H9 (cell line): ENCODE measurements at regions not wholly inside any gene's neighbourhood (a gene's known extent, or its start where the extent isn't known, plus 50 kb on each side); places are given as distances from the start of the nearest gene placed in this dataset.

ENCODE experiments used
- DNase-seq: peaks from one replicate; pipeline ENCODE4 v3.0.0-alpha.2; 2017
- H2AFZ ChIP-seq: one replicate; pipeline ENCODE4 v1.6.1; 2013; ENCODE audit warnings: mild to moderate bottlenecking, low read length, control low read depth, moderate library complexity
- H2AK5ac ChIP-seq: 2 replicates; pipeline ENCODE4 v1.6.1; 2013; ENCODE audit warnings: low read length, control low read depth, mixed read lengths; ENCODE audit not compliant: insufficient read length
- H2BK120ac ChIP-seq: one replicate; pipeline ENCODE4 v1.6.1; 2013; ENCODE audit warnings: low read depth, mild to moderate bottlenecking, low read length, control low read depth, inconsistent platforms; ENCODE audit not compliant: poor library complexity, severe bottlenecking
- H2BK12ac ChIP-seq: 2 replicates; pipeline ENCODE4 v1.6.1; 2013; ENCODE audit warnings: low read length, control low read depth, mixed read lengths, low read depth; ENCODE audit not compliant: insufficient read length
- H2BK15ac ChIP-seq: 2 replicates; pipeline ENCODE4 v1.6.1; 2013; ENCODE audit warnings: low read depth, low read length, control low read depth
- H2BK20ac ChIP-seq: one replicate; pipeline ENCODE4 v1.6.1; 2013; ENCODE audit warnings: low read depth, mild to moderate bottlenecking, low read length, control low read depth, inconsistent platforms; ENCODE audit not compliant: poor library complexity, severe bottlenecking
- H2BK5ac ChIP-seq: 2 replicates; pipeline ENCODE4 v1.6.1; 2013; ENCODE audit warnings: low read length, control low read depth, mixed read lengths; ENCODE audit not compliant: insufficient read length
- H3K14ac ChIP-seq: 2 replicates; pipeline ENCODE4 v1.6.1; 2013; ENCODE audit warnings: low read length, control low read depth; ENCODE audit not compliant: insufficient read depth
- H3K18ac ChIP-seq: 2 replicates; pipeline ENCODE4 v1.6.1; 2013; ENCODE audit warnings: low read depth, mild to moderate bottlenecking, mixed read lengths, low read length, control low read depth; ENCODE audit not compliant: insufficient read length
- H3K23ac ChIP-seq: 2 replicates; pipeline ENCODE4 v1.6.1; 2013; ENCODE audit warnings: low read length, control low read depth, mixed read lengths, low read depth; ENCODE audit not compliant: insufficient read length
- H3K23me2 ChIP-seq: 2 replicates; pipeline ENCODE4 v1.6.1; 2013; ENCODE audit warnings: low read depth, mild to moderate bottlenecking, mixed read lengths, low read length, control low read depth; ENCODE audit not compliant: insufficient read length, poor library complexity, severe bottlenecking
- H3K27ac ChIP-seq: 2 replicates; pipeline ENCODE4 v1.5.1; 2013; ENCODE audit warnings: low read length, control low read depth, mixed read lengths, low read depth; ENCODE audit not compliant: insufficient read length
- H3K27me3 ChIP-seq: 2 replicates; pipeline ENCODE4 v1.6.1; 2013; ENCODE audit warnings: low read length, control low read depth, inconsistent platforms; ENCODE audit not compliant: insufficient read depth
- H3K4ac ChIP-seq: 2 replicates; pipeline ENCODE4 v1.6.1; 2013; ENCODE audit warnings: low read depth, mild to moderate bottlenecking, control low read depth, inconsistent platforms, low read length, moderate library complexity
- H3K4me1 ChIP-seq: 2 replicates; pipeline ENCODE4 v1.6.1; 2013; ENCODE audit warnings: low read length, control low read depth, inconsistent platforms; ENCODE audit not compliant: insufficient read depth
- H3K4me2 ChIP-seq: 2 replicates; pipeline ENCODE4 v1.6.1; 2013; ENCODE audit warnings: low read length, control low read depth, mixed read lengths; ENCODE audit not compliant: insufficient read length, insufficient read depth
- H3K56ac ChIP-seq: 2 replicates; pipeline ENCODE4 v1.6.1; 2013; ENCODE audit warnings: low read depth, mild to moderate bottlenecking, mixed read lengths, low read length, control low read depth; ENCODE audit not compliant: insufficient read length
- H3K79me1 ChIP-seq: 2 replicates; pipeline ENCODE4 v1.6.1; 2013; ENCODE audit warnings: low read depth, mild to moderate bottlenecking, moderate library complexity, low read length, control low read depth, inconsistent platforms; ENCODE audit not compliant: insufficient read depth, poor library complexity, severe bottlenecking
- H3K79me2 ChIP-seq: 2 replicates; pipeline ENCODE4 v1.6.1; 2013; ENCODE audit warnings: low read length, control low read depth, inconsistent platforms; ENCODE audit not compliant: insufficient read depth
- H3K9ac ChIP-seq: 2 replicates; pipeline ENCODE4 v1.6.1; 2013; ENCODE audit warnings: low read length, control low read depth, mixed read lengths; ENCODE audit not compliant: insufficient read length; ENCODE audit errors: extremely low read depth
- H3K9me3 ChIP-seq: one replicate; pipeline ENCODE4 v1.6.1; 2013; ENCODE audit warnings: low read depth, low read length, inconsistent platforms; ENCODE audit not compliant: control insufficient read depth
- H3T11ph ChIP-seq: one replicate; pipeline ENCODE4 v1.6.1; 2013; ENCODE audit warnings: mild to moderate bottlenecking, low read length, control low read depth, inconsistent platforms
- H4K20me1 ChIP-seq: one replicate; pipeline ENCODE4 v1.6.1; 2013; ENCODE audit not compliant: control insufficient read depth, insufficient read length, insufficient read depth
- H4K5ac ChIP-seq: 2 replicates; pipeline ENCODE4 v1.6.1; 2013; ENCODE audit warnings: low read depth, mild to moderate bottlenecking, mixed read lengths, low read length, control low read depth; ENCODE audit not compliant: insufficient read length
- H4K8ac ChIP-seq: replicated peaks from 2 replicates; pipeline ENCODE4 v1.6.1; 2013; ENCODE audit warnings: low read length, control low read depth, mixed read lengths, low read depth; ENCODE audit not compliant: insufficient read length
- H4K91ac ChIP-seq: 2 replicates; pipeline ENCODE4 v1.6.1; 2013; ENCODE audit warnings: low read depth, mild to moderate bottlenecking, moderate library complexity, mixed read lengths, low read length, control low read depth; ENCODE audit not compliant: insufficient read length
- H3K27ac Mint-ChIP-seq, 3 experiments: 2 replicates in 2 of 3; 3 replicates in 1 of 3; pipeline ENCODE4 v1.8.0; 2020 to 2021; ENCODE audit warnings: mixed read lengths in 3 of 3, mild to moderate bottlenecking in 1 of 3, moderate library complexity in 1 of 3
- H3K27me3 Mint-ChIP-seq: 2 replicates; pipeline ENCODE4 v1.8.0; 2021; ENCODE audit warnings: low read depth, mild to moderate bottlenecking, moderate library complexity, mixed read lengths
- H3K36me3 Mint-ChIP-seq, 3 experiments: 2 replicates in 2 of 3; 3 replicates in 1 of 3; pipeline ENCODE4 v1.8.0; 2020 to 2021; ENCODE audit warnings: low read depth in 3 of 3, mixed read lengths in 3 of 3; ENCODE audit not compliant: insufficient read depth in 1 of 3
- H3K4me1 Mint-ChIP-seq, 2 experiments: 2 replicates each; pipeline ENCODE4 v1.8.0; 2020; ENCODE audit warnings: mixed read lengths in 2 of 2
- H3K4me3 Mint-ChIP-seq, 2 experiments: 2 replicates in 1 of 2; 3 replicates in 1 of 2; pipeline ENCODE4 v1.8.0; 2020 to 2021; ENCODE audit warnings: mild to moderate bottlenecking in 2 of 2, mixed read lengths in 2 of 2, moderate library complexity in 1 of 2
- H3K9me3 Mint-ChIP-seq, 2 experiments: 2 replicates in 1 of 2; 3 replicates in 1 of 2; pipeline ENCODE4 v1.8.0; 2020; ENCODE audit warnings: mild to moderate bottlenecking in 2 of 2, mixed read lengths in 2 of 2, moderate library complexity in 1 of 2
- CTCF ChIP-seq: fragments of 200-600 bp; sonication (generic); conservative IDR thresholded peaks from 3 replicates; pipeline ENCODE4 v1.8.0; 2021; ENCODE audit warnings: antibody characterized with exemption, mild to moderate bottlenecking
- WGBS: extraction: QIAGEN DNeasy Blood & Tissue Kit; methylation state at CpG from one replicate; pipeline ENCODE4 v1.1.7; 2013; ENCODE audit warnings: missing lambda C conversion rate, low lambda C conversion rate, mixed read lengths; ENCODE audit not compliant: insufficient read length; ENCODE audit errors: extremely low coverage; 5-methylcytosine and 5-hydroxymethylcytosine counted together

DNA sequence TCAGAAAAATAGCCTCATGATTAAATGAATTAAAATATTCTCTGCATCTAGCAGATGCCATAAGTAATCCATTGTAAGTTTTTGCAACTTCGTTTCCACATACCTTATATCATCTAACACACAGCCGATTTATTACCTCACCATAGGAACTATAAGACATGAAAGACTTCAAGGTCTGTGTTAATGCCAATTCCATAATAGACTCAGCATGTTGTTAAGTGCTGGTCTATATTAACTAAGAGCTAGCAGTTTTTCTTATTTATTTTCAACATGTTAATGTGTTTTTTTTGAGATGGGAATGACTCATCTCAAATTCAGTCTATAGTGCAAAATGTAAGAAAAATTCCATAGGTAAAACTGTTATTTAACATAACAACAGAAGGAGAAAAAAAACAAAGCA lies 243.9 kb upstream of the GULP1 start:
- H2BK12ac ChIP-seq: no peak overlapping the region
- no peaks in the 10 kb centered on the region for H3K79me1 ChIP-seq
- H3K27ac ChIP-seq: no peak overlapping the region
- Mint-ChIP-seq H3K4me3 (no peak overlapping the region), H3K36me3 (peaks cover 12 to 23% (median 12%) of the 10 kb centered on the region in 3 experiments), H3K27ac (peak overlapping the region in 1 of 3 experiments; percentile 66; a peak in 1 of 7 replicates), H3K4me1 (peaks cover 35 to 37% of the 10 kb centered on the region in 2 experiments), H3K27me3 (no peaks in the 10 kb centered on the region), H3K9me3 (peaks cover 0 to 3% of the 10 kb centered on the region in 2 experiments; a peak in 3 of 5 replicates)
- H3K23ac ChIP-seq: no peak overlapping the region
- H2BK15ac ChIP-seq: no peak overlapping the region
- H3K4me2 ChIP-seq: no peak overlapping the region
- no peaks in the 10 kb centered on the region for H3K27me3 ChIP-seq
- H2BK120ac ChIP-seq: no peak overlapping the region
- H3K56ac ChIP-seq: no peak overlapping the region
- TF ChIP-seq CTCF: no peak
- no peaks in the 10 kb centered on the region for H3K79me2 ChIP-seq
- H4K5ac ChIP-seq: no peak overlapping the region
- no peak overlapping the region for H2BK20ac ChIP-seq
- H2BK5ac ChIP-seq: no peak overlapping the region
- H4K20me1 ChIP-seq: no peaks in the 10 kb centered on the region
- H3K14ac ChIP-seq: no peak overlapping the region
- no peak for DNase-seq
- H3K9ac ChIP-seq: no peak overlapping the region
- no peak overlapping the region for H3K4ac ChIP-seq
- H4K8ac ChIP-seq: no peak overlapping the region
- no peak overlapping the region for H2AFZ ChIP-seq
- WGBS: no CpG with 5 or more reads among the region's 2 CpGs
- no peak overlapping the region for H4K91ac ChIP-seq
- no peaks in the 10 kb centered on the region for H3K23me2 ChIP-seq
- no peak overlapping the region for H3T11ph ChIP-seq
- H3K4me1 ChIP-seq: no peaks in the 10 kb centered on the region; the same call in none of the 2 replicates
- no peaks in the 10 kb centered on the region for H3K9me3 ChIP-seq
- H3K18ac ChIP-seq: no peak overlapping the region
- H2AK5ac ChIP-seq: no peak overlapping the region
